Jurkat, Clone E6-1 (cell line): ENCODE measurements at regions not wholly inside any gene's neighbourhood (a gene's known extent, or its start where the extent isn't known, plus 50 kb on each side); places are given as distances from the start of the nearest gene placed in this dataset.
"Not testable (repeated sequence)": the region's sequence is repeated elsewhere in the genome, so short reads cannot be mapped to it uniquely, and the experiment has no call there.

ENCODE experiments used
- DNase-seq: peaks from one replicate; pipeline ENCODE4 v3.0.0-alpha.2; 2011; ENCODE audit warnings: low read depth, low spot score
- H3K4me3 ChIP-seq: 2 replicates; pipeline ENCODE4 v1.5.1; 2011; ENCODE audit warnings: mild to moderate bottlenecking, low read length, control low read depth, moderate library complexity

GRCh38 chr7:56697058-56697457 lies 435.2 kb downstream of the ZNF479 start:
- not testable (repeated sequence) for DNase-seq, H3K4me3 ChIP-seq

- H3K4me3 ChIP-seq: no peak overlapping the region
- no peak for DNase-seq
Measured at GRCh38 chr7:56686276-56686859, 445.9 kb downstream of the ZNF479 start.

GRCh38 chr7:56639173-56639746 lies 493.0 kb downstream of the ZNF479 start:
- H3K4me3 ChIP-seq: no peak overlapping the region
- DNase-seq: no peak

- DNase-seq: no peak
Measured at GRCh38 chr7:56609852-56610355, 493.7 kb upstream of the NUPR2 start.

GRCh38 chr7:56605146-56605545 lies 488.9 kb upstream of the NUPR2 start:
- no peak overlapping the region for H3K4me3 ChIP-seq
- no peak for DNase-seq

More at GRCh38 chr7:56609852-56610355, 493.7 kb upstream of the NUPR2 start:
- H3K4me3 ChIP-seq: no peak overlapping the region

- DNase-seq: no peak
- H3K4me3 ChIP-seq: no peak overlapping the region
Measured at GRCh38 chr7:56578612-56579011, 462.4 kb upstream of the NUPR2 start.

- no peak for DNase-seq
- H3K4me3 ChIP-seq: no peak overlapping the region
Measured at GRCh38 chr7:56570968-56571367, 454.8 kb upstream of the NUPR2 start.

- no peak overlapping the region for H3K4me3 ChIP-seq
Measured at GRCh38 chr7:56538541-56539429, 422.6 kb upstream of the NUPR2 start.

GRCh38 chr7:56537952-56538351 lies 421.7 kb upstream of the NUPR2 start:
- H3K4me3 ChIP-seq: no peak overlapping the region
- DNase-seq: no peak

More at GRCh38 chr7:56538541-56539429, 422.6 kb upstream of the NUPR2 start:
- DNase-seq: no peak

- DNase-seq: no peak
- H3K4me3 ChIP-seq: no peak overlapping the region
Measured at GRCh38 chr7:56537477-56537876, 421.3 kb upstream of the NUPR2 start.

- H3K4me3 ChIP-seq: no peak overlapping the region
- no peak for DNase-seq
Measured at GRCh38 chr7:56495165-56495564, 378.9 kb upstream of the NUPR2 start.

GRCh38 chr7:56493704-56494450 lies 377.7 kb upstream of the NUPR2 start:
- no peak for DNase-seq
- no peak overlapping the region for H3K4me3 ChIP-seq

- DNase-seq: no peak
- H3K4me3 ChIP-seq: no peak overlapping the region
Measured at GRCh38 chr7:56493196-56493595, 377.0 kb upstream of the NUPR2 start.

- H3K4me3 ChIP-seq: no peak overlapping the region
- DNase-seq: no peak
Measured at GRCh38 chr7:56491636-56492425, 375.6 kb upstream of the NUPR2 start.

GRCh38 chr7:56483861-56484550 lies 367.8 kb upstream of the NUPR2 start:
- H3K4me3 ChIP-seq: no peak overlapping the region
- DNase-seq: no peak

- H3K4me3 ChIP-seq: no peak overlapping the region
- no peak for DNase-seq
Measured at GRCh38 chr7:56483153-56483552, 366.9 kb upstream of the NUPR2 start.

GRCh38 chr7:56479748-56480147 lies 363.5 kb upstream of the NUPR2 start:
- H3K4me3 ChIP-seq: no peak overlapping the region
- no peak for DNase-seq

GRCh38 chr7:56479136-56479535 lies 362.9 kb upstream of the NUPR2 start:
- no peak overlapping the region for H3K4me3 ChIP-seq
- no peak for DNase-seq
